Activated gamma-delta T cell treated with Interleukin-2 at 50 U/mL for 16 hours (primary cell): ENCODE measurements at regions not wholly inside any gene's neighbourhood (a gene's known extent, or its start where the extent isn't known, plus 50 kb on each side); places are given as distances from the start of the nearest gene placed in this dataset.

Source experiments
- DNase-seq: peaks from one replicate; pipeline ENCODE4 v3.0.0-alpha.2; 2020

GRCh38 chr20:39155971-39156370 is 193.8 kb downstream of the DHX35 start:
- no peak for DNase-seq

DNA sequence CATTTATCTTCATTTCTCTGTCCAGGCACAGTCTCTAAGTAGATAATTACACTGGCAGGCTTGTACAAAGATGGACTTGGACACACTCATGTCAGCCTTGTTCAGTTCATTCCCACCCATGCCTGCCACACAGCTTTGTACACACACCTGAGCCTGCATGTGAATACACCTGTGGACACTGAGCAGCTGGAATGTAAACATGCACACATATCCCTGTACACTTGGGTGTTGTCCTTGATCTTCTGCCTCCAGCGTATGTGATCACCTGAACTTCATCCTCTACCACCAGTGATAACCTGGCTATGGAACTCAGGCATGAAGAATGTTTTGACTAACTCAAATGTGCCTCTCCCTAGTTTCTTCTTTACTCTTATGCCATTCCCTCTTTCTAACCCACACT is 190.6 kb downstream of the DHX35 start:
- DNase-seq = no peak

DNA sequence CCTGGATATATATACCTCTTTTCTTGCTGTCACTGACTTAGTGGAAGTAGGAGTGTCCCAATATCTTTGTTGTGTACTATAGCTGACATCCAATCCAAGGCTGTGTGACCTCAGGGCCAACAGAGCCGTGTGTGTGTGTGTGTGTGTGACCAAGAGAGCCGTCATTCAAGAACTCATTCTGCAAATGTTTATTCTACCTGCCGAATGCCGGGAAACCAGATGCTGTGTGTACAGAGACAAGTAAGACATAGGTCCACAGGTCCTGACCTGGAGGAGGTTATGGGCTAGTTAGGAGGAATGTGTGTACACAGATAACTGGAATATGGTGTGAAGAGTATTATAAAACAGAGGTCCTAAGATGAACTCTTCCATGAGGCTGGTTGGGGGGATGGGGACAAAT is 190.0 kb downstream of the DHX35 start:
- no peak for DNase-seq

GRCh38 chr20:39150501-39150900 is 188.4 kb downstream of the DHX35 start:
- no peak for DNase-seq

DNA sequence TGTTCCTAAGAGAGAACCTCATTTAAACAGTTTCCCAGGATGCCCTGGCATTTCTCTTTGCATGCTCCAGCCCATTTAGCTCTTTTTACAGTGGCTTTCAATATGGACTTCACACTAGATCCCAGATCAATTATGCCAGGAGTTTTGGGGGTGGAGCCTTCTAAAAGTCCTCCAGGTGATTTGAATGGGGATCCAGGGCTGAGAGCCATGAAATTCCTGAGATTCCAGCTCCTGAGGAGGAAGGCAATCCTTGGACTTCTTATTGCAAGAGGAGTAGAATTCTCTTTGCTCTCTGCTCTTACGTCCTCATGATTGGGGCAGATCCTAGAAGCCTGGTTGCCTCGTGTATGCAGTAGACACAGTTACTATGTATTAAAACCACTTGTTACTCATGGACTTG is 184.2 kb downstream of the DHX35 start:
- DNase-seq = no peak

DNA sequence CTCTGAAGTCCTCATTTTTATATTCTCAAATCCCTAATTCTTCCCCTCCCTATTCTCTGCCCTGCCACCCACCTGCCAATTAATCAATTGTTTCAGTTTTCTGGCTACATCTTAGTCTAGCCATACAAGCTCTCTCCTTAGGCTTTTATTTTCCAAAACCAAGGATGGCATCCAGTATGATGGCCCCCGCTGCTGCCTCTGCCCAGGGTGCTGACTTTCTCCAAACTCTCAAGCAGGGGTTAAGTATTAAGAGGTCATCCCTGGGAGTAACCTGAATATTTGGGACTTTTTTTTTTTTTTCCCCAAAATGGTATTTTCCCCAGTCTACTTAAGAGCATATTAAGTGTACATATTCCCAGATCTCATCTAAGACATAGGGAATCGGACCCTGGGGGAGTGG is 183.8 kb downstream of the DHX35 start:
- DNase-seq = no peak

- no peak for DNase-seq
Measured at GRCh38 chr20:39144757-39145156, 182.6 kb downstream of the DHX35 start.

DNA sequence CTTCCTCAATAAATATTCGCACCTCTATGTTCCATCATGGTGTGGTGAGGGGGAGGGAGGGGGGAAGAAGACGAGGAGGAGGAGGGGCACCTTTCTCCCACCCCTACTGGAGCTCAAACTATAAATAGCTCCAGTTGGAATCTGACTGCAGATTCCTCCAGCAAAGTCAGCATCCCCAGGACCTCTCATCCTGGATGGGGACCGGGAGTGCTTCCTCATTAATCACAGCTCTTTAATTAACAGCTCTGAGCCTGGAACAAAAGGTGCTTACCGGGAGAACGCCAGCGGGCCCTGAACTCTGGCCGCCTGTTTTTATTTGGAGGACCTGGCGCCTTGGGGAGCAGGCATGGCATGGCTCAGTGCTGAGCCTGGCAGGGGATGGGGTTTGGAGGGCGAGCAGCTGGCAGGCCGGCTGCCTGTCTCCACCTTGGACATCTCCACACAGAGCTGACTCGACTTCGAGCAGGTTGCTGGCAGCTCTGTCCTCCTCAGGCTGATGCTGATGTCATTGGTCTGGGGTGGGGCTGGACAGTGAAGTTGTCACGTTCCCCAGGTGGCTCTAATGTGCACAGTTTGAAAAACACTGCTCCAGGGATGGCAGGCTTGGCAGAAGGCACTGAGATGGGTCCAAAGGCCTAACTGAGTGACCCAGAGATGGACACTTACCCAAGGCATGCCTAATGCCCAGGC is 180.4 kb downstream of the DHX35 start:
- no peak for DNase-seq

DNA sequence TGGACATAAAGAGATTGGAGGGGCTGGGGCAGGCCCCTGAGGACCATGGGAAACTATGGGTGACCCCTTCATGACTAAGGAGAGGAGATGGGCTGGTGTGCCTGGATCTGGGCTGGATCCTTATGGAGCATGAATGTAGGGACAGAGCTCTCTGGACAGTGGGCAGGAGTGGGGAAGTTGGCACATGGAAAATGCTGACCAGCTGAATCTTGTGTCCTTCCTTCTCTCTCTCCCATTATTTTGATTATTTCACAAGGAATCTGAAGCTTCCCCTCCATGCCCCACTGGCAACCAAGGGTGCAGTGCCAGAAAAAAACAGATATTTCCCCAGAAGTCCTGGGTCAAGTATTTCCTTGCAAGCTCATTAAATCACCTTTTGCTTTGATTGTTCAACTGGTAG is 175.2 kb downstream of the DHX35 start:
- no peak for DNase-seq

DNA sequence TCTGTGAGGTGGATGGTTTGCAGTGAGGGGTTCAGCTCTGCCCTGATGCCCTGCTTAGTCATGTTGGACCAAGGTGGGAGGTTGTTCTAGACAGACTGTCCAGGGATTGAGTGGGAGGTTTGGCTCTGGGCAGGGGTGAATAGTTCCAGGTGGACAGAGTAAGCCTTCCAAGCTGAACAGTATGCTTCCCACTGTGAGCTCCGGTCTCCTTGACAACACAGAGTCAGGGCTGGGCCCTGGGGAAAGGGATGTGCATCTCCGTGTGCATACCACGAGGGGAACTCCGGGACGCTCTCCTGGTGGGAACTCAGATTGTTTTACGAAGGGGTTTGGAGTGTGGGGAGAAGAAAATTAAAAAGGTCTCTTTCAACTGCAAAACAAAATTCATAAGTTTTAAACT is 174.7 kb downstream of the DHX35 start:
- DNase-seq = no peak

DNA sequence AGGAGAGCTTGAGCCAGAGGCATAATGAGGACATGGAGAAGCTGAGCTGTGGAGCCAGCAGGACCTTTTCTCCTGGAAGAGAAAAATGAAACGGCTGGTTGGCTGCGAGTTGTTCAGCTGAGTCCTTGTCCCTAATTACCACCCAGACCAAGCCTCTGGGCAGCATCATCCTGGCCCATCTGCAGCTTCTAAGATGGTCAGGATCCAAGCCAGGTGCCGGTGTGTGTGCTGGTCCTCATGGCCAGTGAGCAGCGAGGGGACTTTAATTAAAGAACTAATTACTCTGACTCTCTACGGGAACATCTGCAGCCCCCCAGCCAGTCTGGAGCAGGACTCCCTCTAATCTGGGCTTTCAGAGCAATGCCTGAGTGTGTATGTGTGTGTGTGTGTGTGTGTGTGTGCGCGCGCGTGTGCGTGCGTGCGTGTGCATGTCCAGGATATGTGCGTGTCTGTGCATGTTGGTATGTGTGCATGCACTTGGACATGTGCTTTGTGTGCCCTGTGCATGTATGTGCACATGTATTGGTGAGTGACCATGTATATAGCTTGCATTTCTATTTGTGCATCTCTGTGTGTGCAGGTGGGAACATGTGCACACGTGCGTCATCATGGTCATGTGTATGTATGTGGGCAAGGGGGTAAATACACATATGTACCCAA is 173.9 kb downstream of the DHX35 start:
- DNase-seq = no peak

GRCh38 chr20:39133201-39133600 is 171.1 kb downstream of the DHX35 start:
- no peak for DNase-seq

GRCh38 chr20:39132511-39132910 is 170.4 kb downstream of the DHX35 start:
- DNase-seq = no peak

DNA sequence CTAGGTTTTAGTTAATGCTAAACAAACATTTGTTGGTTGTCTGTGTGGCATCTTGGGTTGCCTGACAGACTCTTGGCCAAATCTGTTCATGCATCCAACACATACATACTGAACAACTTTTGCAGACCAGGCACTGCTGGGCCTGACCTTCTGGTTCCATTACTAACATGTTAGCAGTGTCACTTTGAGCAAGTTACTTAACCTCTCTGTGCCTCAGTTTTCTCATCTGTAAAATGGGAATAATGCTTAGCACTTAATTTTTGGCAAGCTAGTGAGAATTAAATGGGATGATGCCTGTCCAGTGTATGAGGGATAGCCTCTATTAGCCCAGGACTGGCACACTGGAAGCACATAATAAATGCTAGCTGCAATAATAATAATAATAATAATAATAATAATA is 169.9 kb downstream of the DHX35 start:
- no peak for DNase-seq

DNA sequence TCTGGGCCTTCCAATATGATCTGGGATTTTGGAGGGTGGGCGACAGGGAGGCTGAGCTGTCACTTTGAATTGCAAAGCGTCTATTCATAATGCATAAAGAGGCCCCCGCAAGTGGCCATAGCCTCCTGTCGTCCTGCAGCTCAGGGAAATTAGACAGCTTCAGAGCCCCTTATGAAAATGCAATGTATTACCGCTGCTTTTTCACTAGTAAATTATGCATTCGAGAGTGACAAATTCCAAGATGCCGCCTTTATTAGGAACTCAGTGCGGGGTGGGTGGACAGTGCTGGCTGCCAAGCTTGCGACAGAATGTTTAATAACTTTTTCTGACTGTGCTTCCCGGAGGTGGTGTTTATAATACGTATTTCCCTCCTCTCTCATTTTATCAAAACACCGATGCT is 168.5 kb downstream of the DHX35 start:
- no peak for DNase-seq

DNA sequence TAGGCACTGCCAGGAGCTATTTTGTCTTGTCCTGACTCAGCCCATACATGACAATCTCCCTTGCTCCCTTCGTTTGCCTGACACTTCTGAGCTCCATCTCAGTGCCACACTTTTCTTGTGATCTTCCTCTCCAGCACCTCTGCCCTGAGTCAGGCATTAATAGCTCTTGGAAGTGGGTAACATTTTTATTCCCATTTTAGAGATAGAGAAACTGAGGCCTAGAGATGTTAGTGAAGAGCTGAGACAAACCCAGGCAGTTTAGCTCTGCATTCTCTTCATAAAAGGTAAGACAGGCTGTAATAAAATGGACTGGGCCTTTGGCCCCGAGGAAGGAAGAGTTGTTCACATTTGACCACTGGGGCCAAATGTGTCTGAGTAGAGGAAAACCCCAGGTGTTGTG is 167.4 kb downstream of the DHX35 start:
- no peak for DNase-seq

DNA sequence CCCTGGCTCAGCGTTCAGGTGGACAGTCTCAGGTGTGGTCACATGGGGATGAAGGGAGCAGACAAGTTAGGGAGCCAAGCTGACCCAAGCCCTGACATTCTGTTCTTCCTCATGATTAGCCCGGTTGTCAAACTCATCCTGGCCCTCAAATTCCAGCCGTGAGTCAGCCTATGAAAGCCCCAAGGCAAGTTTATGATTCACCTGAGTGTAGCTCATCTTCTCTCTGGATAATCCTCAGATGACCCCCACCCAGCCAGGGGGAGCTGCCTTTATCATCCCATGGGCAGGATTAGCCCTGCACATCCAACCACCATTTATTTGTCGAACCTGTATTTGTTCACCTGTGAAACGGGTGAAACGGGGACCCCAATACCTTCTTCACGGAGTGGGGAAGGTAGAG is 161.9 kb downstream of the DHX35 start:
- no peak for DNase-seq

GRCh38 chr20:39123185-39123557 is 161.0 kb downstream of the DHX35 start:
- no peak for DNase-seq

GRCh38 chr20:39117491-39117890 is 155.3 kb downstream of the DHX35 start:
- DNase-seq = no peak

DNA sequence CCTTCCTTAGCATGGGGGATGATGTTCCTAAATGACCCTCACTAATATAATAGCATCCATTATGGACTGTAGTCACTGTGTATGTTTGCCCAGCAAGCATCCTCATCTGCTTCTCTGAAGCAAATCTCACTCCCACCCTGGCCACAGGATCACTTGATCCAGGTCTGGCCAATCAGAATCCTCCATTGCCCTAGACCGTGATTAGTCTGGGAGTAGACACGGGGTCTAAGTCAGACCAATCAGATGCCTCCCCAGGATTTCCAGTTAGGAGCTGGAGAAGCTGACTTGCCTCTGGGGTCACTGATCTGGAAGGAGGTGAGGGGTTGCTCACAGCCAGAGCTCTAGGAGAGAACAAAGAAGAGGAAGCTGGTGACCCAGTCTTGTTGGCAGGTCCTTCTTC is 153.9 kb downstream of the DHX35 start:
- no peak for DNase-seq

DNA sequence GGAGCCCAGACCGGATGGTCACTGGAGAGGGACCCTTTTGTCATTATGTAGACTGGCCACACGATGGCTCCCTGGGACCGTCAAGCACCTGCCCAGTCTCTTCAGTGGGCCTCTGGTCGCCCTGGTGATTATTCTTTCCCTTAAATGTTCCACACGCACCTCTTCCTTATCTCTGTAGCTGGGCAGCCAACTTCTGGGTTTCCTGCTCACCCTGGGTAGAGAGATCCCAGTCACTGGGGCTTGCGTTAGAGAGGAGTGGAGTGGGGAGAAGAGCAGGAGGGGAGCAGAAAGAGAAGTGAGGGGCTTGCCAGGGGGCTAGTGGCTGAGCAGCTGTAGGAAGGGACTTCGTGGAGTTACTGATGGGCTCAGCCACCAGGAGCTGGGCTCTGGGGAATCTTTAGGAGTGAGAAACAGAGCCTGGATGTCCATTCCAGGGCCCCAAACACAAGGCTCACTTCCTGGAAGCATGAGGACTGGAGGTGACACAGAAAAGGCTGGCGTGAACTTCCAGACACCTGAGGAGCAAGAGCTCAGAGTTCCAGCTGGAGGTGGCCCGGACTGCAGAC is 150.1 kb downstream of the DHX35 start:
- DNase-seq = no peak

- DNase-seq = no peak
Measured at GRCh38 chr20:39111359-39112177, 149.4 kb downstream of the DHX35 start.

DNA sequence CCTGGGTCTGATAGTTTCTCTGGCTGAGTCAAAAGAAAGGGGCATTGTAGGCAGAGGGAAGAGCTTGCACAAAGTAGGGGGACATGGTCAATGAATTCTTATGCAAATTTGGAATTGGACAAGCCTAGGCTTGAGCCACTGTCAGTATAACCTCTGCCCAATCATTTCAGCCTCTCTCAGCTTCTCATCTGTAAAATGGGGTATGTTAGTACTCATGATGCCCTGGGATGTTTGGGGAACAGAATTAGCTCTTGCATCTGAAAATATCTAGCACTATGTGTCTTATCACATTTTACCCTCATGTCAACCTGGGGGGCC is 148.6 kb downstream of the DHX35 start:
- DNase-seq = no peak
